ENCODE measurements at regions not wholly inside any gene's neighbourhood (a gene's known extent, or its start where the extent isn't known, plus 50 kb on each side); places are given as distances from the start of the nearest gene placed in this dataset.

DNA sequence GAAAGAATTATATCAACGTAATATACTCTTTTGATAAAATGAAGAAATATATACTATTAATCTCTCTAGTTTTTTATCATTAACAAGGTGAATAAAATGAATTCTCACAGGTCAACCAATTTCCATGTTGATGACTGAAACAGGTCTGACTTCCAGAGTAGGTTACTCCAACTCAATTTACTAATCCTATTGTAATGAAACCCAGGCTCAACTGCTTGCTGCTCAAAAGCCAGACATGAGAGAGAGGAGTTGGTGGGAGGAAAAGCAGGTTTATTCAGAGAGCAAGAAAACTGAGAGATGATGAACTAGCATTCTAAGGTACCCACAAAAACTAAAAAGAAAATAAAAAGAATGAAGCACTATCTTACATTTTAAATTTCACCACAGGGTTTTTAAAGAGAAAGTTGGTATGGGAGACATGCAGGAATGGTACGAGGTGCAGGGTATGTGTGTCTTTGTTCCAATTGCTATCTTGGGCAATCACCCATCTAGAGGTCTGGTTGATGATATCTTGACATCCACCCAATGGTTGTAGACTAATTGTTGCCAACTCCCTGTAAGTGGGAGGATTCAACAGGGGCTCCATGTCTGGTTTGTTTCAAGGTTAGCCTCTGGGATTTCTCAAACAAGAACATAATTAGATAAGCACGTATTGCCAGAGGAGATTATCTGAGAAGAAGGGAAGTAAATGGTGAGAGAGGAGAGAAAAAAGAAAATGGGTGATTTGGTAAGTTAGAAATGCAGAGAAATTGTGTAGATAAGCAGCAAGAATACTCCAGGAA is 471.4 kb upstream of the REG3G start:
- TF ChIP-seq, protein P1, sequence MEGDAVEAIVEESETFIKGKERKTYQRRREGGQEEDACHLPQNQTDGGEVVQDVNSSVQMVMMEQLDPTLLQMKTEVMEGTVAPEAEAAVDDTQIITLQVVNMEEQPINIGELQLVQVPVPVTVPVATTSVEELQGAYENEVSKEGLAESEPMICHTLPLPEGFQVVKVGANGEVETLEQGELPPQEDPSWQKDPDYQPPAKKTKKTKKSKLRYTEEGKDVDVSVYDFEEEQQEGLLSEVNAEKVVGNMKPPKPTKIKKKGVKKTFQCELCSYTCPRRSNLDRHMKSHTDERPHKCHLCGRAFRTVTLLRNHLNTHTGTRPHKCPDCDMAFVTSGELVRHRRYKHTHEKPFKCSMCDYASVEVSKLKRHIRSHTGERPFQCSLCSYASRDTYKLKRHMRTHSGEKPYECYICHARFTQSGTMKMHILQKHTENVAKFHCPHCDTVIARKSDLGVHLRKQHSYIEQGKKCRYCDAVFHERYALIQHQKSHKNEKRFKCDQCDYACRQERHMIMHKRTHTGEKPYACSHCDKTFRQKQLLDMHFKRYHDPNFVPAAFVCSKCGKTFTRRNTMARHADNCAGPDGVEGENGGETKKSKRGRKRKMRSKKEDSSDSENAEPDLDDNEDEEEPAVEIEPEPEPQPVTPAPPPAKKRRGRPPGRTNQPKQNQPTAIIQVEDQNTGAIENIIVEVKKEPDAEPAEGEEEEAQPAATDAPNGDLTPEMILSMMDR (IDR thresholded peaks at IDR 0.05), result no peak
- no peak for TF ChIP-seq ZFX (IDR thresholded peaks at IDR 0.05; ENCODE audit: borderline replicate concordance)
